Stimulated activated CD4-positive, alpha-beta T cell treated with anti-CD3 and anti-CD28 coated beads, Interleukin-15, amount 100 ng/mL, for 1 hour (primary cell): ENCODE measurements at regions not wholly inside any gene's neighbourhood (a gene's known extent, or its start where the extent isn't known, plus 50 kb on each side); places are given as distances from the start of the nearest gene placed in this dataset.

Source experiments
- DNase-seq, 2 donors: peaks; one replicate each; pipeline ENCODE4 v3.0.0-alpha.2; 2020; ENCODE audit warnings: low read depth in 1 of 2, low spot score in 1 of 2

- DNase-seq: no peak
Measured at GRCh38 chr15:94606286-94606685, 374.9 kb downstream of the MCTP2 start.

GRCh38 chr15:94607176-94607654, 375.9 kb downstream of the MCTP2 start:
- DNase-seq: no peak

- no peak for DNase-seq
Measured at GRCh38 chr15:94610069-94610468, 378.7 kb downstream of the MCTP2 start.

GRCh38 chr15:94610485-94610884, 379.1 kb downstream of the MCTP2 start:
- DNase-seq: no peak

GRCh38 chr15:94611656-94612055, 380.3 kb downstream of the MCTP2 start:
- DNase-seq: no peak

- DNase-seq: no peak
Measured at GRCh38 chr15:94615688-94616087, 384.3 kb downstream of the MCTP2 start.

- DNase-seq: no peak
Measured at GRCh38 chr15:94620632-94621031, 389.3 kb downstream of the MCTP2 start.

GRCh38 chr15:94621736-94622135, 390.4 kb downstream of the MCTP2 start:
- no peak for DNase-seq

GRCh38 chr15:94626949-94627348, 395.6 kb downstream of the MCTP2 start:
- DNase-seq: no peak

- DNase-seq: no peak
Measured at GRCh38 chr15:94631608-94632007, 400.2 kb downstream of the MCTP2 start.

GRCh38 chr15:94638183-94638582, 406.8 kb downstream of the MCTP2 start:
- DNase-seq: no peak

- no peak for DNase-seq
Measured at GRCh38 chr15:94639701-94640100, 408.3 kb downstream of the MCTP2 start.

GRCh38 chr15:94644433-94644832, 413.1 kb downstream of the MCTP2 start:
- no peak for DNase-seq

- no peak for DNase-seq
Measured at GRCh38 chr15:94653071-94653470, 421.7 kb downstream of the MCTP2 start.

GRCh38 chr15:94655249-94655880, 424.0 kb downstream of the MCTP2 start:
- no peak for DNase-seq

- DNase-seq: no peak
Measured at GRCh38 chr15:94665676-94666441, 434.5 kb downstream of the MCTP2 start.

- no peak for DNase-seq
Measured at GRCh38 chr15:94666553-94666952, 435.2 kb downstream of the MCTP2 start.

- DNase-seq: no peak
Measured at GRCh38 chr15:94667109-94667508, 435.7 kb downstream of the MCTP2 start.

- DNase-seq: no peak
Measured at GRCh38 chr15:94670438-94671034, 439.2 kb downstream of the MCTP2 start.

GRCh38 chr15:94671858-94672532, 440.6 kb downstream of the MCTP2 start:
- DNase-seq: no peak

- no peak for DNase-seq
Measured at GRCh38 chr15:94673801-94674200, 442.4 kb downstream of the MCTP2 start.

GRCh38 chr15:94674296-94674695, 442.9 kb downstream of the MCTP2 start:
- no peak for DNase-seq
